ENCODE measurements at regions not wholly inside any gene's neighbourhood (a gene's known extent, or its start where the extent isn't known, plus 50 kb on each side); places are given as distances from the start of the nearest gene placed in this dataset.
"Not testable (repeated sequence)": the region's sequence is repeated elsewhere in the genome, so short reads cannot be mapped to it uniquely, and the experiment has no call there.

DNA sequence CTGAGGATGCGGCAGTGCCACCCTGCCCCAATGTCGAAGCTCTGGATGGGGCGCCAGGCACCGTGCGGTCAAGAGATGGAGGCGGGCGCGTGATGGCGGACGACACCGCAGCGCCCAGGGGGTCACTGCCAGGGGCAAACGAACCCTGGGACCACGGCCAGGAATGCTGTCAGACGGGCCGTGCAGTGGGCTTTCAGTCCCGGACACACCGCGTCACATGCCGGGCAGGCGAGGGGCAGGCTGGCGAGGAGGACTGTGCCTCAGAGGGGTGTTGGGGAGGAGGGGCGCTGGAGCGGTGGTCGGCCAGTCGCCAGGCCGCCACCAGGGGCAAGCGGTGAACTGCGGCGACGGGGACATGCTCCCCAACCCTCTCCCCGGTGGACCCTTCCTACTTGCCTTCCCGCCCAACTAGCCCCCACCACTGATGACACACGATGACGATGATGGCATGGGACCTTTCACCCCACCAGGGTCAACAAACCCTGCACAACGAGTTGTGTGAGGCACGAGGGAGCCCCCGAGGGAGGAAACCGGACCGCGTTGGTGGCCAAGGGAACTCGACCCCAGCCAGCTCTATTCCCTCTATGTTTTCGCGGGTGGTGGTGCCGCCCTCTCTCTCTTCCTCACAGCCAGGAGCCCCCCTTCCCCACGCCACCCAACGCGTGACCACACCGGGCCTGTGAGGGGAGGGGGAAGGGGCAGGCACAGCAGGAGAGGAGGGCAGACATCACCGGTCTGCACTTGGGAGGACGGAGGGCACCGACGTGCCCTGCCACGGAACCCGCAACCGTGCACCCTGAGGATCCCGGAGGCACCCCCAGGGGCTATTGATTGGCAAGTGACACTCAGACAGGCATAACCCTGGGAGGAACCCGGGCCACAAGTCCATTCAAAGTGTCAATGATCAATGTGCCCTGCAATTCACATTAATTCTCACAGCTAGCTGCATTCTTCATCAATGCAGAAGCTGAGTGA is 1960.9 kb upstream of the DEFB115 start:
- ATAC-seq (no peak), DNase-seq (ENCODE audit: low spot score in 2 of 2) (no peak)
- peaks cover 13% of the 10 kb centered on the region for H3K9me3 Mint-ChIP-seq
- H3K4me1 Mint-ChIP-seq = no peaks in the 10 kb centered on the region
- H3K27ac Mint-ChIP-seq = no peak overlapping the region
- no peak overlapping the region for H3K4me3 Mint-ChIP-seq
- no peaks in the 10 kb centered on the region for H3K36me3 Mint-ChIP-seq

- no peaks in the 10 kb centered on the region for H3K36me3 Mint-ChIP-seq
- no peaks in the 10 kb centered on the region for H3K4me1 Mint-ChIP-seq
- ATAC-seq (peak; percentile 28), DNase-seq (ENCODE audit: low spot score in 2 of 2) (no peak)
- H3K27ac Mint-ChIP-seq = no peak overlapping the region
- H3K9me3 Mint-ChIP-seq = peaks cover 13% of the 10 kb centered on the region
- no peak overlapping the region for H3K4me3 Mint-ChIP-seq
Observed at GRCh38 chr20:29297411-29298270, 1959.8 kb upstream of the DEFB115 start.

DNA sequence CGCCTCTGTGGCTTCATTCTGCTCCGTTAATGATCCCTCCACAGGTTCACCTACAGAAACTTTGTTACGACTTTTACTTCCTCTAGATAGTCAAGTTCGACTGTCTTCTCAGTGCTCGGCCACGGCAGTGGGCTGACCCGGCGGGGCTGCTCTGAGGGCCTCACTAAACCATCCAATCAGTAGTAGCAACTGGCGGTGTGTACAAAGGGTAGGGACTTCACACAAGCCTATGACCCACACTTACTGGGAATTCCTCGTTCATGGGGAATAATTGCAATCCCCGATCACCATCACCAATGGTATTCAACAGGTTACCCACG is 1959.2 kb upstream of the DEFB115 start:
- H3K4me3 Mint-ChIP-seq = no peak overlapping the region
- no peak overlapping the region for H3K27ac Mint-ChIP-seq
- peaks cover 13% of the 10 kb centered on the region for H3K9me3 Mint-ChIP-seq
- no peaks in the 10 kb centered on the region for H3K4me1 Mint-ChIP-seq
- H3K36me3 Mint-ChIP-seq = no peaks in the 10 kb centered on the region
- DNase-seq (ENCODE audit: low spot score in 2 of 2) = no peak
- no peak for ATAC-seq

DNA sequence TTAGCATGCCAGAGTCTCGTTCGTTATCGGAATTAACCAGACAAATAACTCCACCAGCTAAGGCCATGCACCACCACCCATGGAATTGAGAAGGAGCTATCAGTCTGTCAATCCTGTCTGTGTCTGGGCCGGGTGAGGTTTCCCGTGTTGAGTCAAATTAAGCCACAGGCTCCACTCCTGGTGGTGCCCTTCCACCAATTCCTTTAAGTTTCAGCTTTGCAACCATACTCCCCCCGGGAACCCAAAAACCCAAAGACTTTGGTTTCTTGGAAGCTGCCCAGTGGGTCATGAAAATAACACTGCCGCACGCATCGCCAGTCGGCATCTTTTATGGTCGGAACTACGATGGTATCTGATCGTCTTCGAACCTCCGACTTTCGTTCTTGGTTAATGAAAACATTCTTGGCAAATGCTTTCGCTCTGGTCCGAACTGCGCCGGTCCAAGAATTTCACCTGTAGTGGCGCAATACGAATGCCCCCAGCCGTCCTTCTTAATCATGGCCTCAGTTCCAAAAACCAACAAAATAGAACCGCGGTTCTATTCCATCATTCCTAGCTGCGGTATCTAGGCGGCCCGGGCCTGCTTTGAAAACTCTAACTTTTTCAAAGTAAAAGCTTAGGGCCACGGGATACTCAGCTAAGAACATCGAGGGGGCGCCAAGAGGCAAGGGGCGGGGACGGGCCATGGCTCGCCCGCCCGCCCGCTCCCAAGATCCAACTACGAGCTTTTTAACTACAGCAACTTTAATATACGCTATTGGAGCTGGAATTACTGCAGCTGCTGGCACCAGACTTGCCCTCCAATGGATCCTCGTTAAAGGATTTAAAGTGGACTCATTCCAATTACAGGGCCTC is 1958.5 kb upstream of the DEFB115 start:
- no peak for ATAC-seq
- Mint-ChIP-seq H3K36me3 (no peaks in the 10 kb centered on the region), H3K27ac (no peak overlapping the region), H3K9me3 (peaks cover 13% of the 10 kb centered on the region), H3K4me1 (no peaks in the 10 kb centered on the region), H3K4me3 (no peak overlapping the region)
- no peak for DNase-seq (ENCODE audit: low spot score in 2 of 2)

DNA sequence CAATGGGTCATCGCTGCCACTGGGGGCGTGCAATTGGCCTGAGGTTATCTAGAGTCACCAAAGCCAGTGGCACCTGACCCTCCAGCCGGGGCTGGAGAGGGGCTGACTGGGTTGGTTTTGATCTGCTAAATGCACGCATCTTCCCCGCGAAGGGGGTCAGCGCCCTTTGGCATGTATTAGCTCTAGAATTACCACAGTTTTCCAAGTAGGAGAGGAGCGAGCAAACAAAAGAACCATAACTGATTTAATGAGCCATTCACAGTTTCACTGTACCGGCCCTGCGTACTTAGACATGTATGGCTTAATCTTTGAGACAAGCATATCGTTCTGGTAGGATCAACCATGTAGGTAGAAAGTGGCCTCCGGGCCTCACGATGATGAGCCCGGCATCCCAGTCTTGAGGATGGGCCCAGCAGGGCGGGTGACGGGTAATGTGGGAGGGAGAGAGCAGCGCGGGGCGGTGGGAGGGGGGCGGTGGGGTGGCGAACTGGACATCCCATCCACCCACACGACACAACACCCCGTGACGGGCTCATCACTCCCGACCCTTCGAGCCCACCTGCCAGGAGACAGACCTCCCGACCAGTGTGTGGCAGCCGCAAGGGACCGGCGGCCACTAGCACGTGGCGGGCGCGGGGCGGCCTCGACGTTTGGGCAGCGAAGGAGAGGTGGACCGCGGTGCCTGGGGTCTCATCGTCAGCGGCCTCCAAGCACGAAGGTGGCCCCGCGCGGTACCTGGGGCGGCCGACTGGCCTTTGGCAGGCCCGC is 1957.5 kb upstream of the DEFB115 start:
- DNase-seq (ENCODE audit: low spot score in 2 of 2) (no peak), ATAC-seq (no peak)
- no peaks in the 10 kb centered on the region for H3K36me3 Mint-ChIP-seq
- peaks cover 2% of the 10 kb centered on the region for H3K4me1 Mint-ChIP-seq
- H3K9me3 Mint-ChIP-seq = peaks cover 18% of the 10 kb centered on the region
- no peak overlapping the region for H3K4me3 Mint-ChIP-seq
- no peak overlapping the region for H3K27ac Mint-ChIP-seq

- Mint-ChIP-seq H3K4me1 (peaks cover 10% of the 10 kb centered on the region), H3K36me3 (no peaks in the 10 kb centered on the region), H3K4me3 (no peak overlapping the region), H3K9me3 (peaks cover 23% of the 10 kb centered on the region), H3K27ac (no peak overlapping the region)
- no peak for DNase-seq (ENCODE audit: low spot score in 2 of 2)
- ATAC-seq = peak; percentile 11
Observed at GRCh38 chr20:29300579-29301551, 1956.6 kb upstream of the DEFB115 start.

DNA sequence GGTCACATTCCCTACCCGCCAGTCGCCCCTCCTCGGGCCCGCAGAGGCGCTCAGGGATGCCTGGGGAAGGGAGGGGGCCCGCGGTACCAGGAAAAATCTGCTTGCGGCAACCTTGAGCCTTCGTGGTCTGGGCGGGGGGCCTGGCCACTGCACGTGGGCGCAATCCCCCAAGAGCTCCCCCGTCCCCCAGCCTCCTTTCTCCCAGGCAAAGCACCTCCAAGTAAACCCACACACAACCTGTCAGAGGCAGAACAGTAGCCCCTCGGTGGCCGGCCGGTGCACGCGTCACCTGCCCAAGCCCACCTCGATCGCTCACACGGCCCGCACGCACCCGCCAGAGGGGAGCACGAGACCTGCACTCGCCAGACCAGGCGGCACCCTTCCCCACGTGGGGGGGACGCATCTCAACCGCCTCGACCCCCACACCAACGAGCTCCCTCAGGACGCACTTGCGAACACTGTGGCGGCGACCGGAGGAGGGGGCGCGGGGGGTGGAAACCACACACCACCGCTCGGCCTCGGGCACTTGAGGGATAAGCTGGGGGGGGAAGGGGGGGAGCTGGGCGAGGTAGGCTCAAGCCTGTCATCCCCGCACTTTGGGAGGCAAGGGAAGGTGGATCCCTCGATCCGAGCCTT is 1955.7 kb upstream of the DEFB115 start:
- Mint-ChIP-seq H3K36me3 (no peaks in the 10 kb centered on the region), H3K4me1 (peaks cover 12% of the 10 kb centered on the region), H3K27ac (no peak overlapping the region), H3K4me3 (no peak overlapping the region), H3K9me3 (peaks cover 23% of the 10 kb centered on the region)
- DNase-seq (ENCODE audit: low spot score in 2 of 2) (no peak), ATAC-seq (no peak)

- Mint-ChIP-seq H3K4me1 (peaks cover 17% of the 10 kb centered on the region), H3K4me3 (no peak overlapping the region), H3K36me3 (no peaks in the 10 kb centered on the region), H3K27ac (no peak overlapping the region), H3K9me3 (peaks cover 27% of the 10 kb centered on the region)
- no peak for DNase-seq (ENCODE audit: low spot score in 2 of 2)
- no peak for ATAC-seq
Observed at GRCh38 chr20:29302979-29303644, 1954.4 kb upstream of the DEFB115 start.

DNA sequence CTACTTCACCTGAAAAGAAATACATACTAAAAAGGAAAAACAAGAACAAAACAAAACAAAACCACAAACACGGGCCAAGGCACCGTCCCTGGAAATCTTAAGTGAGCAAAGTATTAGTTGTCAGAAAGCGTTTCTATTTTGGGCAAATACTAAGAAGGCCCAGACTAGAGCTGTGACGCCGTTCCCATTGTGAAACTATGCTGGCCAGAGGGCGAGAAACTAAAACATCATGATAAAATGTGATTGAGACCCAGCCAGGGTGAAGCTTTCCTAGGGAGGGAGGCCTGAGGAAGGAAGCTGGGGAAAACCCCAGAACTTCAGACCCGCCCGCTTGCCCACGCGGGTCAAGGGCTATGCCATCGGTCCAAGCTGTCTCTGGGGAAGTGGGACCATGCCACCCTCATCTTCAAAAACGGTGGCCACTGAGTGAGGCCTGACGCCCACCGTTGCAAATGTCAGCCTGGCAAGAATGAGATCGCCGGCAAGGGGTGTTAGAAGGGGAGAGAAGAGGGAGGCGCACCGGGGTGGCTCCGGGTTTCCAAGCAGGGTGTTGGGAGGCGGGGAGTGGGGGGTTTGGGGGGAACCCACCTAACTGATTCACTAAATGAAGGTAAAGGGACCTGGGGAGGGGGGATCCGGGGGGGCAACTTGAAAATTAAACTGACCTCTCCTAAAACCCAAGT is 1950.9 kb upstream of the DEFB115 start:
- ATAC-seq (no peak), DNase-seq (ENCODE audit: low spot score in 2 of 2) (peak in 1 of 2 donors; percentile 74)
- Mint-ChIP-seq H3K4me3 (no peak overlapping the region), H3K27ac (no peak overlapping the region), H3K9me3 (peaks cover 32% of the 10 kb centered on the region), H3K36me3 (no peaks in the 10 kb centered on the region), H3K4me1 (peaks cover 22% of the 10 kb centered on the region)

- not testable (repeated sequence) for H3K4me3 Mint-ChIP-seq; H3K36me3 Mint-ChIP-seq; H3K27ac Mint-ChIP-seq; DNase-seq (ENCODE audit: low spot score in 2 of 2); ATAC-seq
- peaks cover 22% of the 10 kb centered on the region for H3K4me1 Mint-ChIP-seq
- peaks cover 39% of the 10 kb centered on the region for H3K9me3 Mint-ChIP-seq
Observed at GRCh38 chr20:29307484-29307883, 1950.0 kb upstream of the DEFB115 start.

DNA sequence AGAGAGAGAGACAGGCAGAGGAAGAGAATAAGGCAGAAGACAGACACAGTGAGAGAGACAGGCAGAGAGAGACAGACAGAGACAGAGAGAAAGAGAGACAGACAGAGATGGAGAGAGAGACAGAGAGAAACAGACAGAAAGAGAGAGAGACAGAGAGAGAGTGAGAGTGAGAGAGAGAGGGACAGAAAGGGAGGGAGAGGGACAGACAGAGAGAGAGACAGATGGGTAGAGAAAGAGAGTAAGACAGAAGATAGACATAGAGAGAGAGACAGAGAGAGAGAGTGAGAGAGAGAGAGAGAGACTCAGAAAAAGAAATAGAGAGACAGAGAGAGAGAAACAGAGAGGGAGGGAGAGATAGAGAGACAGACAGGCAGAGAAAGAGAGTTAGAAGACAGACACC is 1948.5 kb upstream of the DEFB115 start:
- H3K36me3 Mint-ChIP-seq; DNase-seq (ENCODE audit: low spot score in 2 of 2); ATAC-seq; H3K4me3 Mint-ChIP-seq; H3K27ac Mint-ChIP-seq: not testable (repeated sequence)
- Mint-ChIP-seq H3K4me1 (peaks cover 22% of the 10 kb centered on the region), H3K9me3 (peaks cover 44% of the 10 kb centered on the region)

DNA sequence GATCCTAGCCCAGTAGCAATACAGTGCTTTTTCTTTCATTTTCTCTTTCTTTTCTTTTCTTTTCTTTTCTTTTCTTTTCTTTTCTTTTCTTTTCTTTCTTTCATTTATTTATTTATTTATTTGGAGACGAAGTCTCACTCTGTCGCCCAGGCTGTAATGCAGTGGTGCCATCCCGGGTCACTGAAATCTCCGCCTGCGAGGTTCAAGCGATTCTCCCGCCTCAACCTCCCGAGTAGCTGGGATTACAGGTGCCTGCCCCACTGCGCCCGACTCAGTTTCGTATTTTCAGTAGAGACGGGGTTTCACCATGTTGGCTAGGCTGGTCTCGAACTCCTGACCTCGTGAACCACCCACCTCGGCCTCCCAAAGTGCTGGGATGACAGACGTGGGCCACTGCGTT is 1948.0 kb upstream of the DEFB115 start:
- not testable (repeated sequence) for DNase-seq (ENCODE audit: low spot score in 2 of 2); H3K36me3 Mint-ChIP-seq; H3K27ac Mint-ChIP-seq; H3K4me3 Mint-ChIP-seq; ATAC-seq
- Mint-ChIP-seq H3K4me1 (peaks cover 22% of the 10 kb centered on the region), H3K9me3 (peaks cover 50% of the 10 kb centered on the region)

All from stimulated activated effector memory CD8-positive, alpha-beta T cell treated with anti-CD3 and anti-CD28 coated beads, Interleukin-12 subunit alpha, Interleukin-12 subunit beta, amount 100 ng/mL, for 72 hours (primary cell).